SIG-M5 treated with dmso at 0.1 percent for 504 hours (cell line): ENCODE measurements at regions not wholly inside any gene's neighbourhood (a gene's known extent, or its start where the extent isn't known, plus 50 kb on each side); places are given as distances from the start of the nearest gene placed in this dataset.
"Not testable (repeated sequence)": the region's sequence is repeated elsewhere in the genome, so short reads cannot be mapped to it uniquely, and the experiment has no call there.

Experiments
- DNase-seq: peaks from one replicate; lab custom pipeline; 2025; ENCODE audit not compliant: unreplicated experiment; lab: John Stamatoyannopoulos, UW

DNA sequence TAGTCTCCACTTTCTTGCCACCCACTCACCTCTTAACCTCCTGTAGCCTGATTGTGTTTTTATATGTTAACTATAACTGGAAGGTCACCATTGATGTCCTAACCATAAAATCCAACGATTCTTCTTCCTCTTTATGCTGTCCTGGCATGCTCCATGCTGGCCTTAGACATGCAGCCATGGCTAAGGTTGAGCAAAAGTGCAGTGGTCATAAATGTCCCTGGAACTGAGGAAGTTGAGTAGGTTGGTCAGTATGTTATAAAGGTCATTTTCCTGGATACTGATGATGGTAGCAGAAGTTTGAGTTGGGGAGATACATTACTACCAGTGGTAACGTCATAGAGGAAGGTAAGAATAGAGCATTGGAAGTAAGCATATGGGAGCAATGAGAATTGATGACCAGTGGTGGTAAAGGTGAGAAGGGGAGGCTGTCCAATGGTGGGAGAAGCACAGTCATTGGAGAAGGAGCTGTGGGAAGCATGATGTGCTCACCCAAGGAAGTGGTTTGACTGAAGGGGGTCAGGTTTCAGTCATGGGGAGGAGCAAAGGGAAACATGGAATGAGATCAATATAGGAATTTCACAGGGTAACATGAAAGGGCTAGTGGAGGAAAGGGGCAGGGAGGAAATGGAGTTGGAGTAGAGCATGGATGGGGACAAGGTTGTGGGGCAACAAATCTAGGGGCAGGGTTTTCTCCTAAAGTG, 240.8 kb downstream of the DACT1 start:
- DNase-seq: no peak

DNA sequence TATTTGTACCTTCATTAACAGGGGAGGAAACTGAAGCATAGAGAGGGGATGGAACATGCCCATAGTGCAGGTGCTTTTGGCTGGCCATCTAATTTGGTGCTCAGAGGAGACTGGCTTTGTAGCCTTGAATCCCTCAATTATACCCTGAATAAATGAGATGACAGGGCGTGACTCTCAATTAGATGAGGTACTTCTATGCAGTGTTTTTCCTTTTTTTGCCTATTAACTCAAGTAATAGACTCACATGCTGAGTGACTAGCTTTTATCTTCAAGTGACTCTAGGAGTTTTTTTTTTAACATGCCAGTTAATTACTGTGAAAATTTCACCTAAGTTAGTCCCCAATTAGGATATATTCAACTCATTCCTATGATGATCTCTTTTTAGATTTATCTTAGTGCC, 243.7 kb downstream of the DACT1 start:
- DNase-seq: no peak

DNA sequence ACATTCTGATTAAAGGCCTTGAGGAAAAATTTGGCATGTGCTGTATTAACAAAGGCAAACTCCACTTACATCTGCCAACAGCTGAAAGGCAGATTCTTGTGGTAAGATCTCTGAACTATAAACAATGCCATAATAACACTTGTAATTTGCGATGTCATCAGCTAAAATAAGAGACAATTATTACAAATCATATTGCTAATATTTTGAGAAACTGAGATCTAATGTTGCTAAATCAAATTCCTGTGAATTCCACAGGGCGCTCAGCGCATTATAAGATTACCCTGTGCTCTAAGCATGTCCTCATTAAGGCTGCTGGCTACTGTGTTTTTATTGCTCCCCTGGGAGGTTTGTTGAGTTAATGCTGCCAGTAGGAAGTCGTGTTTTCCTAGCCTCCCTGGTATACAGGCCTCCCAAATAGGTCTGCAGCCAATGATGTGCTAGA, 244.8 kb downstream of the DACT1 start:
- no peak for DNase-seq

DNA sequence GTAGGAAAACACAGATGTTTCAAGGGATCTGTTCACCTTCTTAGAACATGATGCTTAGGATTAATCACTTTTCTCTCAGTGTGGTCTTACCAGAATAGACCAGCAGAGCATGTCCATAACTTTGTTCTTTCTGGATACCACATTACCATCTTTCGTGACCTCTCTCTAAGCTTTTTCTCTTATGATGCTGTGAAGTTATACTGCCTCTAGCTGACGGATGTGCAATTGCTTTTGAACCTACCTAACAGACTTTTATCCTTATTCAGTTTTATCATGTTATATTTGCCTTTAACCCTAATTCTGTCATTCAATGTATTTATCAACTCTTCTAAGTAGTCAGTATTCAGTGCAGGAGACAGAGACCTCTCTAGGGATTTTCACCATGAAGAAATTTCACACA, 246.7 kb downstream of the DACT1 start:
- no peak for DNase-seq

DNA sequence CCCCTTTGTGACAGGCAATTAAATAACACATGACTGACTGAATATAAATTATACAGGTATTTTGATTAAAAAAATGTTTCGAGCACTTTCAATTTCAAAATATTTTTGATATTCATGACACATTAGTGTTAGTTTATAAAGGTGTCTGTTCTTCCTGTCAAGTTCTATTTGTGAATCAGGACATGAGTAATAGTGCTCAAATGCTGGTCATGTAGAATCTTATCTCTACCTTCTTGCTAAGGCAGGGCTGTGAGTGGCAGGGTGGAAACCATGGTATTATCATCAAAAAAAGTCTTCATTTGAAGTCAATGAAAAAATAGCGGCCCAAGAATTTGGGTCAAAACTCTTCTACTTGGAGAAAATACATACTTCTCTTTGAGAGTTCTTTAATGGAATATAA, 250.2 kb downstream of the DACT1 start:
- no peak for DNase-seq

DNA sequence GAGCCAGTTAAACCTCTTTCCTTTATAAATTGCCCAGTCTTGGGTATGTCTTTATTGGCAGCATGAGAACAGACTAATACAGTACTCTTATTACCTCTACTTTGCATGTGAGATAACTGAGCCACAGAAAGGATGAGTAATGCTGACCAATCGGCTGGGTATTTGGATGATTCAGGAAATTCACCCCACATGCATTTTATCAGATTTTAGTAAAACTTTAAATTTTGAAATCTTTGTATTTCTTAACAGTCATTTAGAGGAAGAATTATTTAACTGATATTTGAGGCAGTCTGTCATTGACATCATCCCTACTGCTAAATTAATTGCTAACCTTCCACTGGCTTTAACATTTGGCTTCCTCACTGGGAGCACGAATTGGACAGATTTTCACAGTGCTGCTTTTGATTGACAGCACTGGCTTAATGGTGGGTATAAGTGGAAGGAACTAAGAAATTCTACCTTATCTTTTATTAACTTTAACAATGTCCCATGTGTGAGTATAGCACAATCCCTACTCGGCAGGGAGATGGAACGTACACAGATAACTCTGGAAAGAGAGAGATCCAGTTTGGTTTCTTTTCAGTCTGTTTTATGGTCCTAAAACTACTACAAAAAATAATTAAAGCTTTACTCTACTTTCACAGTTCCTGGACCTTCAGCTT, 261.0 kb downstream of the DACT1 start:
- no peak for DNase-seq

DNA sequence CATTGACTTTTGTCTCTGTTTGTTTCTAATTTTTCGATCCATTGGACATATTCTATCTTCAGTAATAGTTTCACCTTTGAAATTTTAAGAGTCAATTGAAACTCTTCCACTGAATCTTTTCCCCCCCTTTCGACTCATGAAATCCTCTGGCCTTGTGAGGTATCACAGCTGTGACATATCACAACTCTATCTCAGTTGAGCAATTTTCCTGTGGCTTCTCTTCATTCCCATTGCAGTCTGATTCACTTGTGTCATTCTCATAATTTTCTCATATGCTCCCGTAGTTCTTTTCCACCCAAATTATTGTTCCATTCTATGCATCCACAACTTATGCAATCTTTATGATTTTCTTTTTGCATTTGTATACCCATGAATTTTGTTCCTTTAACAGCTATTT, 261.6 kb downstream of the DACT1 start:
- no peak for DNase-seq

DNA sequence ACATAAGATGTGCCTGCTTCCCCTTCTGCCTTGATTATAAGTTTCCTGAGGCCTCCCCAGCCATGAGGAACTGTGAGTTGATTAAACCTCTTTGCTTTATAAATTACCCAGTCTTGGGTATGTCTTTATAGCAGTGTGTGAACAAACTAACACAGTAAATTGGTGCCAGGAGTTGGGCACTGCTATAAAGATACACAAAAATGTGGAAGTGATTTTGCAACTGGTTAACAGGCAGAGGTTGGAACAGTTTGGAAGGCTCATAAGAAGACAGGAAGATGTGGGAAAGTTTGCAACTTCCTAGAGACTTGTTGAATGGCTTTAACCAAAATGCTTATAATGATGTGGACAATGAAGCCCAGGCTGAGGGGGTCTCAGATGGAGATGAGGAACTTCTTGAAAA, 264.1 kb downstream of the DACT1 start:
- no peak for DNase-seq

DNA sequence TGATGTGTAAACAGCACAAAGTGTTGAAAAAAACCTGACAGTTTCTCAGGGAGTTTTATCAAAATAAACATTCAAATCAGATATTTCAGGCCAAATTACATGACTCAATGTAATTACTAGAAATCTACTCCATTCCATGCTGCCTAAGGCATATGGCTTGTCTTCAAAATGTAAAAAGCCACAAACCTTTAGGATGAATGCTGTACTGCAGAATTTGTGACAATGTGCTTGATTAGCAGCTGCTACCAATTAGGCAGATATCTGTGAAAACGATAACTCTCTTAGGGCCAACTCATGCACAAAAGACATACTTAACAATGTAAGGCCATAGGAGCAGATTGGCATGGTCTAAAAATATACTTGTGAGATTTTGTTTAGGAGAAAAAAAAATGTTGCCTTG, 267.0 kb downstream of the DACT1 start:
- no peak for DNase-seq

DNA sequence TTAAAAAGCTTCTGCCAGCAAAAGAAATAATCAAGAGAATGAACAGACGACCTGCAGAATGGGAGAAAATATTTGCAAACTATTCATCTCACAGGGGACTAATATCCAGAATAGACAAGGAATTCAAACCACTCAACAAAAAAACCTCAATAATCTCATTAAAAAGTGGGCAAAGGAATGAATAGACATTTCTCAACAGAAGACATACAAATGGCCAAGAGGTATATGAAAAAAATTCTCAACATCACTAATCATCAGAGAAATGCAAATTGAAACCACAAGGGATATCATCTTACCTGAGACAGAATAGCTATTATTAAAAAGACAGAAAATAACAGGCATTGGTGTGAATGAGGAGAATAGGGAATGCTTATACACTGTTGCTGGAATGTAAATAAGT, 270.0 kb downstream of the DACT1 start:
- no peak for DNase-seq

DNA sequence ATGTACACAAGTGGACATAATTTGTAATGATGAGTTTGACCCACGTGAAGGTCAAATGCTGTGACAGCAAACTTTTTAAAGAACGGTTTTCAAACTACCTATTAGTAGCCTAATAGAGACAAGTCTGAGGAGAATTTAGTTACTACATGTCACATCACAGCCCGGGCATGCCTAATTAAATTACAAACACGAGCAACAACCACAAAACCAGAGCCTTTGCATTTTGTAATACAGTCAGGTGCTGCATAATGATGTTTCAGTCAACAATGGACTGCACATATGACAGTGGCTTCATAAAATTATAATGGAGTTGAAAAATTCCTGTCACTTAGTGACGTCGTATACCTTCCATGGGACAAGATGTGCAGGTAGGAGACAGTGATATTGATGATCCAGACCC, 274.5 kb downstream of the DACT1 start:
- no peak for DNase-seq

DNA sequence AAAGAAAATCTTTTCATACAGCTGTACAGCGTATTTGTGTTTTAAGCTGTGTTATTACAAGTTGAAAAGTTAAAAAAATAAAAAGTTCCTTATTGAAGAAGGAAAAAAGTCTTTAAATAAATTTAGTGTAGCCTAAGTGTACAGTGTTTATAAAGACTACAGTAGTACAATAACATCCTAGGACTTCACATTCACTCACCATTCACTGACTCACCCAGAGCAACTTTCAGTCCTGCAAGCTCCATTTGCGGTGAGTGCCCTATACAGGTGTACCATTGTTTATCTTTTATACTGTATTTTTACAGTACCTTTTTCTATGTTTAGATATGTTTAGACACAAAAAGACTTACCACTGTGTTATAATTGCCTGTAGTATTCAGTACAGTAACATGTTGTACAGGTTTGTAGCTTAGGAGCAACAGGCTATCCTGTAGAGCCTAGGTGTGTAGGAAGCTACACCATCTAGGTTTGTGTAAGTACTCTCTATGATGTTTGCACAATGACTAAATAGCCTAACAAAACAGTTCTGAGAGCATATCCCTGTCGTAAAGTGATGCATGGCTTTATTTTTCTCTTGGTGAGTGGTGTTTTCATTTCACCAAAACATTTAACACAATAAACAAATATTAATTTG, 275.2 kb downstream of the DACT1 start:
- no peak for DNase-seq

DNA sequence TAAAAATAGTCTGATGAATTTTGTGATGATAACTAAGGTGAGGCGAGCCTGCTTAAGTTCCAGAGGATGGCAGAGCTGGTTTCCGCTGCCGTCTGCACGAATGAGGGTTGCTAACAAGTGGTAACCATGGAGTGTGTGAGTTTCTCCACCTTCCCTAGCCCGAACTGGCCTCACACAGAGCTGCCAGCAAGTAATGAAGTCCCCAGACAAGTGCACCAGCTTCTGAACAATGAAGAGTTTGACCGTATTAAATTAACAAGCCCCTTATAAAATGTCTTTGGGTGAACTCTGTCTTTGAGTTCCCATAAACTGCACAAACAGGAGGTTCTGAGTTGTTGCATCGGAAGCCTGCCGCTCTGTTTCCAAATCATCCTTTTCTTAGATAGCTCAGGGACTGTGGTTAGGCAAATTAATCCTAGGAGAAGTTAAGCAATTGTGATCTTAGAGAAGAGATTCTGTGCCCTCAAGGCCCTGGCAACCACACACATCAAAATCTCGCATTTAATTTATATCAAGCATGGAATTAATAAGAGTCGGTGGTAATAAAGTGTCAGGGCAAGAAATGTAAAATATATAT, 274.1 kb upstream of the DAAM1 start:
- DNase-seq: no peak

DNA sequence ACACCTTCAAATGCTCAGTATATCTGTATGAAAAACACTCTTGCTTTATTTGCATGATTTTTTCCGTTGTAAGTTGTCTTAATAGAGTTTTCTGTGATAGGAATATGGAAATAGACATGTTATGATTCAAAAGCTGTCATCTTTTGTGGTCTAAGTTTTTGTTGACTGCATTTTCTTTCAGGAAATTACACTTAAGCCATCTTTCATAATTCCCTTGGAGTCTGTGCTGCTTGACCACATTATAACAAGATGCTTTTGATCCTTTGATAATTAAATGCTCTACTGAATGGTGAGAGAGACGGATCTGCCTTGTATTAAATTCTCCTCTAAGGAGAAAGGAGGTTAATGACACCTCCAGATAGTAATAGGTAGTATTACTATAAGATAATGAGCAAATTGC, 272.8 kb upstream of the DAAM1 start:
- no peak for DNase-seq

DNA sequence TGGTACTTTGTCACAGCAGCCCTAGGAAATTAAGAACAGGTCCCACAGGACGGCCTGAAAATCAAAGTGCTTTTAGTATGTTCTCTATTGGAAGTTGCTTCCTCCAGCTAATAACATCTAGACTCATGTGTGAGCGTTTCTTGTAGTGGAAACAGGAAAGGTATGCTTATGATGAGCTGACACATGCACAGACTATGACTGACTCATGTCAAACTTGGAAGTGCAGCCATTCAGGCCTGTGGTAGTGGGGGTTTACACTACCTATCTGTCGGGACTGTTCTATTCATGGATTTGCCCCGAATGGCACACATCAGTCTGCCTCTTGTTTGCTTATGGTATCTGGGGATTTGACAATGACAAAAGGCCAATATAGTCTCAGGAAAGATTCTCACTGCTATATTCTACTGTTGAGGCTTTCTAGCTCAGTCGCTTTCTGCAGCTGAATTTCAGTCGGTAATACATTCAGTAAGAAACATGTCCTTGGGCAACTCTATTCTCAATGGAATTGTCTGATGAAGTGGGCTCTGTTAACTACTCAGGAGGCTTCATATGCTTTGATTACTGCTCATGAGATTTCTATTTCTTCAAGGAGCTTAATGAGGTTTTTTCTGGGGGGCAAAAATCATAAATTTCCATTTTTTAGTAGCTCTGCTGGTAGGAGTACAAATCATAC, 270.3 kb upstream of the DAAM1 start:
- DNase-seq: no peak

DNA sequence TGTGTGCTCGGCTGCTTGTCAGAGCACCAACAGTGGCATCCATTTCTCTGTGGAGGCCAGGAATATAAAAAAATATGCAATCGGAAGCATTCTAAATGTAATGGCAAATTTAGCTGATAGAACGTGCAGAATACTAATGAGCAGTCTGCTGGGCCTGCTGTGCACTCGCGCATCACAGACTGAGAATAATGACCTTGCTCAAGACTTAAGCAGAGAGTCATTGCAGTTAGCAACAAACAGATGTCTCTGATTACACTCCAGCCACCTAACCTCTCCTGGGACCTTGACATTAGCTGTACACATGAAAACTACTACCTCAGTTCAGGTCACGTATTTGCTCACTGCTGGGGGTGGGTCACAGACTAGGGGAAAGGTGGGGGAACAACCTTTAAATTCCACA, 269.2 kb upstream of the DAAM1 start:
- DNase-seq: no peak

DNA sequence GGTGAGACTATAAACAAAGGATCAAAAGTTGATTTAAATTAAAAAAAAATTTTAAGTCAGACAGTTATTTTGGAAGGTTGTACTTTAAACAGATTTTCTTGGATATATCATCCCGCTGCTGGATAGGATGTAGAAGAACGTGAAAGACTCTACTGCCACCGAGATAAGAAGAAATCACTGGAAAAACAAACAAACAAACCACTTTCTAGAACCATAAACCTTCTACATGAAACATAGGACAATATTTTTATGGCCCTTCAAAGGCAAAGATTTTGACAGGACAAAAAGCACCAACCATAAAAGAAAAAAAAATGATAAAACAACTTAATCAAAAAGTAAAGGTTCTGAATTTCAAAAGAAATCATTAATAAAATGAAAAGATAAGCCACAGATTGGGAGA, 268.2 kb upstream of the DAAM1 start:
- DNase-seq: no peak

DNA sequence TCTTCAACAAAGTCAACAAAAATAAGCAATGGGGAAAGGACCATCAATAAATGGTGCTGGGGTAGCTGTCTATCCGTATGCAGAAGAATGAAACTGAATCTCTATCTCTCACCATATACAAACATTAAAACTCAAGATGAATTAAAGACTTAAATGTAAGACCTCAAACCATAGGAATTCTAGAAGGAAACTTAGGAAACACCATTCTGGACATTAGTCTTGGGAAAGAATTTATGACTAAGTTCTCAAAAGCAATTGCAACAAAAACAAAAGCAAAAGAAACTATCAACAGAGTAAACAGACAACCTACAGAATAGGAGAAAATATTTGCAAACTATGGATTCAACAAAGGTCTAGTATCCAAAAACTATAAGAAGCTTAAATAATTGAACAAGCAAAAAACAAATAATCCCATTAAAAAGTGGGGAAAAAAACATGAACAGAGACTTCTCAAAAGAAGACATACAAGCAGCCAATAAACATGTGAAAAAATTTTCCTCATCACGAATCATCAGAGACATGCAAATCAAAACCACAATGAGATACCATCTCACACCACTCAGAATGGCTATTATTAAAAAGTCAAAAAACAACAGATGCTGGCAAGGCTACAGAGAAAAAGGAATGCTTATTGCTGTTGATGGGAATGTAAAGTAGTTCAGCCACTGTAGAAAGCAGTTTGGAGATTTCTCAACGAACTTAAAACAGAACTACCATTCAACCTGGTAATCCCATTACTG, 266.1 kb upstream of the DAAM1 start:
- not testable (repeated sequence) for DNase-seq

DNA sequence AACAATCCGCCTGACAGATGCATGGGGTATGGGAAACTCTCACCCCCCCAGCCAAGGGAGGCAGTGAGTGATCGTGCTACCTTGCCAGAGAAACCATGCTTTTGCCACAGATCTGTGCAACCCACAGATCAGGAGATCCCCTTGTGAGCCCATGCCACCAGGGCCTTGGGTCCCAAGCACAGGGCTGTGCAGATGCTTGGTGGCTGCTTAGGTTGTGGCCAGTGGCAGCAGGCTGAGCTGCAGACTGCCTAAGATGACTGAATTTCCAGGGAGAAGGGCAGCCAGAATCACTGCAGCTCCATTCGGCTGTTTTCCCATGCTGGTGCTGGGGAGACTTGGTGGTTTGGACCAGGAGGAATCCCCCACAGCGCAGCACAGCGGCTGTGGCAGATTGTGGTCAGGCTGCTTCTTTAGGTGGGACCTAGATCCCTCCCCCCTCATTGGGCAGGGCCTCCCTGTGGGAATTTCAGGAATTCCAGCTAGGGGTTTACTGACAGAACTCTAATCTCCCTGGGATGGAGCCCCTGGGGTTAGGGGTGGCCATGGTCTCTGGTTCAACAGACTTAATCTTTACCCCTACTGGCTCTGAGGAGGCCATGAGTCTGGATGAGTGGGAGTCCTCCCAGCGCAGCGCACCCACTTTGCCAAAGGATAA, 264.6 kb upstream of the DAAM1 start:
- DNase-seq: no peak

DNA sequence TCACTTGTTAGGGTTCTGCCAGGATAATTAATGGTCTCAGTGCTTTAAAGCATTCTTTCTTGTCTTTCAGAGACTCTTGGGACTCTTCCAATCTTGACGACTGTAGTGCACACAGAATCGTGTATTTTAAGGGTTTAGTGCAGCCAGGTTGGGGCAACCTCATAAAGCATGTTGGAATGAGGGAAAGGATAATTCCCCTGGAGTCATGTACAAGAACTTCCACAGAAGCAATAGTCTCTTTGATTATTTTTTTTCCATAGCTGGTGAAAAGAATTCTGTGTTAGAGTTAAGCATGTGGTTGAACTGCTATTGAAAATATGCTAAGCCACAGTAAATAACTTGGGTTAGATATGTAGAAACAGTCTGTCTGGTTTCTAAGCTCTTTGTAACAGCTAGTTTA, 246.8 kb upstream of the DAAM1 start:
- no peak for DNase-seq
